HEK293 (cell line): ENCODE measurements at regions not wholly inside any gene's neighbourhood (a gene's known extent, or its start where the extent isn't known, plus 50 kb on each side); places are given as distances from the start of the nearest gene placed in this dataset.

ENCODE experiments used
- CTCF ChIA-PET: fragments of 350-600 bp; formaldehyde crosslinking; extraction: SDS; loops from one replicate; lab custom pipeline; 2021; ENCODE audit warnings: antibody characterized with exemption; lab: Yijun Ruan, JAX
- POLR2A ChIA-PET: fragments of 300-600 bp; formaldehyde crosslinking; extraction: SDS; loops from one replicate; lab custom pipeline; 2020; ENCODE audit warnings: antibody characterized with exemption, inconsistent platforms; lab: Yijun Ruan, JAX
- H3K27ac ChIP-seq: fragments of 200-500 bp; sonication (Bioruptor generic); 2 replicates; pipeline ENCODE4 v1.5.1; 2014; ENCODE audit warnings: low read depth, low read length, control low read depth, inconsistent platforms; ENCODE audit errors: extremely low read depth
- H3K36me3 ChIP-seq, 2 experiments: fragments of 200-500 bp in 1 of 2; sonication (Bioruptor generic) in 1 of 2; 1 replicate in 1 of 2; 2 replicates in 1 of 2; pipeline ENCODE4 v1.5.1; 2014 to 2017; ENCODE audit warnings: inconsistent platforms in 2 of 2, low read length in 2 of 2; ENCODE audit not compliant: control insufficient read depth in 2 of 2, insufficient read depth in 1 of 2
- H3K4me1 ChIP-seq: fragments of 200-500 bp; sonication (Bioruptor generic); 2 replicates; pipeline ENCODE4 v1.5.1; 2014; ENCODE audit warnings: mild to moderate bottlenecking, low read length, inconsistent platforms; ENCODE audit not compliant: control insufficient read depth, insufficient read depth
- H3K4me3 ChIP-seq: 2 replicates; pipeline ENCODE4 v1.5.1; 2011; ENCODE audit warnings: low read depth, mild to moderate bottlenecking, control low read depth, low read length, moderate library complexity
- H3K9me3 ChIP-seq: fragments of 200-500 bp; sonication (Bioruptor generic); 2 replicates; pipeline ENCODE4 v1.5.1; 2014; ENCODE audit warnings: low read depth, low read length, inconsistent platforms; ENCODE audit not compliant: control insufficient read depth, insufficient read depth
- AEBP2 ChIP-seq: fragments of 450-650 bp; formaldehyde crosslinking; IDR thresholded peaks from 2 replicates; pipeline ENCODE4 v1.5.1; 2016; ENCODE audit warnings: missing biosample characterization, missing genetic modification characterization, borderline replicate concordance
- ATF2 ChIP-seq: fragments of 450-650 bp; formaldehyde crosslinking; IDR thresholded peaks from 2 replicates; pipeline ENCODE4 v1.5.1; 2016; ENCODE audit warnings: missing biosample characterization, missing genetic modification characterization, low read depth
- BCL11A ChIP-seq: fragments of 450-650 bp; formaldehyde crosslinking; IDR thresholded peaks from 2 replicates; pipeline ENCODE4 v1.5.1; 2016; ENCODE audit warnings: low read depth, missing biosample characterization, missing genetic modification characterization
- FEZF1 ChIP-seq: fragments of 450-650 bp; formaldehyde crosslinking; IDR thresholded peaks from 2 replicates; pipeline ENCODE4 v1.5.1; 2016; ENCODE audit warnings: missing biosample characterization, missing genetic modification characterization
- GLI4 ChIP-seq: fragments of 450-650 bp; formaldehyde crosslinking; IDR thresholded peaks from 2 replicates; pipeline ENCODE4 v1.5.1; 2016; ENCODE audit warnings: missing biosample characterization, missing genetic modification characterization
- GLIS2 ChIP-seq: fragments of 450-650 bp; formaldehyde crosslinking; IDR thresholded peaks from 2 replicates; pipeline ENCODE4 v1.5.1; 2016; ENCODE audit warnings: missing biosample characterization, missing genetic modification characterization
- INSM2 ChIP-seq: fragments of 450-650 bp; formaldehyde crosslinking; IDR thresholded peaks from 2 replicates; pipeline ENCODE4 v1.5.1; 2016; ENCODE audit warnings: missing biosample characterization, missing genetic modification characterization
- SCRT2 ChIP-seq: fragments of 450-650 bp; formaldehyde crosslinking; IDR thresholded peaks from 2 replicates; pipeline ENCODE4 v1.5.1; 2016; ENCODE audit warnings: missing biosample characterization, missing genetic modification characterization
- YY2 ChIP-seq: fragments of 450-650 bp; formaldehyde crosslinking; IDR thresholded peaks from 2 replicates; pipeline ENCODE4 v1.5.1; 2016; ENCODE audit warnings: missing biosample characterization, missing genetic modification characterization
- ZNF214 ChIP-seq: fragments of 450-650 bp; formaldehyde crosslinking; IDR thresholded peaks from 2 replicates; pipeline ENCODE4 v1.5.1; 2017; ENCODE audit warnings: missing biosample characterization, mild to moderate bottlenecking, missing genetic modification characterization, borderline replicate concordance
- ZNF23 ChIP-seq: fragments of 450-650 bp; formaldehyde crosslinking; IDR thresholded peaks from 2 replicates; pipeline ENCODE4 v1.5.1; 2016; ENCODE audit warnings: missing biosample characterization, missing genetic modification characterization, borderline replicate concordance
- ZNF239 ChIP-seq: fragments of 450-650 bp; formaldehyde crosslinking; IDR thresholded peaks from 2 replicates; pipeline ENCODE4 v1.5.1; 2016; ENCODE audit warnings: missing biosample characterization, missing genetic modification characterization
- ZNF311 ChIP-seq: fragments of 450-650 bp; formaldehyde crosslinking; IDR thresholded peaks from 2 replicates; pipeline ENCODE4 v1.5.1; 2017; ENCODE audit warnings: missing biosample characterization, missing genetic modification characterization, borderline replicate concordance
- ZNF362 ChIP-seq: fragments of 450-650 bp; formaldehyde crosslinking; IDR thresholded peaks from 2 replicates; pipeline ENCODE4 v1.5.1; 2016; ENCODE audit warnings: missing biosample characterization, missing genetic modification characterization
- ZNF37A ChIP-seq: fragments of 450-650 bp; IDR thresholded peaks from 2 replicates; pipeline ENCODE4 v1.5.1; 2018; ENCODE audit warnings: missing biosample characterization, missing genetic modification characterization
- ZNF394 ChIP-seq: fragments of 450-650 bp; formaldehyde crosslinking; IDR thresholded peaks from 2 replicates; pipeline ENCODE4 v1.5.1; 2016; ENCODE audit warnings: missing biosample characterization, missing genetic modification characterization, mild to moderate bottlenecking, moderate library complexity, borderline replicate concordance
- ZNF449 ChIP-seq: fragments of 450-650 bp; formaldehyde crosslinking; IDR thresholded peaks from 2 replicates; pipeline ENCODE4 v1.5.1; 2017; ENCODE audit warnings: missing biosample characterization, mild to moderate bottlenecking, missing genetic modification characterization, moderate library complexity
- ZNF571 ChIP-seq: fragments of 450-650 bp; formaldehyde crosslinking; IDR thresholded peaks from 2 replicates; pipeline ENCODE4 v1.5.0; 2017; ENCODE audit warnings: missing biosample characterization, missing genetic modification characterization
- ZNF596 ChIP-seq: fragments of 450-650 bp; IDR thresholded peaks from 2 replicates; pipeline ENCODE4 v1.5.0; 2018; ENCODE audit warnings: missing biosample characterization, mild to moderate bottlenecking, missing genetic modification characterization, moderate library complexity
- ZNF677 ChIP-seq: fragments of 450-650 bp; IDR thresholded peaks from 2 replicates; pipeline ENCODE4 v1.5.0; 2018; ENCODE audit warnings: missing biosample characterization, mild to moderate bottlenecking, missing genetic modification characterization, moderate library complexity
- ZNF701 ChIP-seq: fragments of 450-650 bp; formaldehyde crosslinking; IDR thresholded peaks from 2 replicates; pipeline ENCODE4 v1.5.1; 2016; ENCODE audit warnings: missing biosample characterization, missing genetic modification characterization
- ZSCAN16 ChIP-seq: fragments of 450-650 bp; formaldehyde crosslinking; IDR thresholded peaks from 2 replicates; pipeline ENCODE4 v1.5.1; 2016; ENCODE audit warnings: missing biosample characterization, missing genetic modification characterization
- ZXDB ChIP-seq: fragments of 450-650 bp; formaldehyde crosslinking; IDR thresholded peaks from 2 replicates; pipeline ENCODE4 v1.5.1; 2016; ENCODE audit warnings: missing biosample characterization, missing genetic modification characterization

GRCh38 chr18:1481577-1481976 lies 576.9 kb downstream of the ADCYAP1 start:
- no peaks in the 10 kb centered on the region for H3K9me3 ChIP-seq
- TF ChIP-seq YY2 (tag by site-specific recombination) (no peak), ZNF677 (tag by site-specific recombination) (no peak)
- no peak overlapping the region for H3K4me3 ChIP-seq
- H3K4me1 ChIP-seq: no peaks in the 10 kb centered on the region
- ChIA-PET POLR2A (no interaction called here), CTCF (interaction anchor here (0.5 kb wide), 1 partner anchor 73 kb away, joined by 3 read pairs; no protein-coding TSS in a partner anchor)
- no peak overlapping the region for H3K27ac ChIP-seq
- no peaks in the 10 kb centered on the region for H3K36me3 ChIP-seq

- ChIA-PET CTCF (interaction anchor here (0.6 kb wide), 1 partner anchor 490 kb away, joined by 3 read pairs; no protein-coding TSS in a partner anchor), POLR2A (no interaction called here)
- Histone ChIP-seq H3K4me1 (no peaks in the 10 kb centered on the region), H3K4me3 (no peak overlapping the region), H3K27ac (no peak overlapping the region), H3K36me3 (no peaks in the 10 kb centered on the region), H3K9me3 (no peaks in the 10 kb centered on the region)
- TF ChIP-seq GLIS2 (no peak), INSM2 (tag by site-specific recombination) (no peak), ZSCAN16 (no peak), ZNF37A (tag by site-specific recombination) (no peak), ATF2 (tag by site-specific recombination) (no peak), ZNF449 (tag by site-specific recombination) (no peak), GLI4 (tag by site-specific recombination) (no peak), ZNF571 (tag by site-specific recombination) (no peak), ZNF23 (tag by site-specific recombination) (no peak), ZNF701 (tag by site-specific recombination) (no peak), ZNF239 (no peak)
These were observed 578.7 kb downstream of the ADCYAP1 start for GRCh38 chr18:1483385-1483784.

GRCh38 chr18:1487457-1487856 lies 582.8 kb downstream of the ADCYAP1 start:
- CTCF ChIA-PET: no interaction called here
- POLR2A ChIA-PET: no interaction called here

GRCh38 chr18:1488394-1488793 lies 583.7 kb downstream of the ADCYAP1 start:
- H3K4me3 ChIP-seq: no peak overlapping the region
- CTCF ChIA-PET: no interaction called here
- POLR2A ChIA-PET: no interaction called here
- TF ChIP-seq AEBP2 (tag by site-specific recombination) (no peak), SCRT2 (no peak), ZNF362 (tag by site-specific recombination) (no peak), ZXDB (tag by site-specific recombination) (no peak), BCL11A (no peak), ZNF596 (tag by site-specific recombination) (no peak), ZNF394 (tag by site-specific recombination) (no peak), ZNF214 (no peak), FEZF1 (tag by site-specific recombination) (no peak)

More at GRCh38 chr18:1487457-1487856, 582.8 kb downstream of the ADCYAP1 start:
- no peak overlapping the region for H3K27ac ChIP-seq
- no peak for TF ChIP-seq ZNF311 (tag by site-specific recombination)
- H3K4me3 ChIP-seq: no peak overlapping the region
- H3K4me1 ChIP-seq: no peaks in the 10 kb centered on the region
- no peaks in the 10 kb centered on the region for H3K36me3 ChIP-seq
- no peaks in the 10 kb centered on the region for H3K9me3 ChIP-seq

More at GRCh38 chr18:1488394-1488793, 583.7 kb downstream of the ADCYAP1 start:
- H3K36me3 ChIP-seq: no peaks in the 10 kb centered on the region
- no peaks in the 10 kb centered on the region for H3K4me1 ChIP-seq
- H3K9me3 ChIP-seq: no peaks in the 10 kb centered on the region
- H3K27ac ChIP-seq: no peak overlapping the region
